Calu3 (cell line): ENCODE measurements at regions not wholly inside any gene's neighbourhood (a gene's known extent, or its start where the extent isn't known, plus 50 kb on each side); places are given as distances from the start of the nearest gene placed in this dataset.

Source experiments
- BruUV-seq: library from RNA; stranded (reverse); fragments of 400-500 nt; replicated peaks from 2 replicates; lab custom pipeline; 2021; lab: Mats Ljungman, UMichigan
- CTCF ChIA-PET: fragments of 300-600 bp; sonication (Branson Sonifier 250); formaldehyde crosslinking; loops from one replicate; lab custom pipeline; 2022; ENCODE audit warnings: antibody characterized with exemption; lab: Charles Lee
- DNase-seq: peaks from one replicate; pipeline ENCODE4 v3.0.0; 2022
- H3K27ac Mint-ChIP-seq: one replicate; pipeline ENCODE4 v1.8.0; 2022; ENCODE audit warnings: mixed read lengths; ENCODE audit not compliant: unreplicated experiment
- H3K27me3 Mint-ChIP-seq: one replicate; pipeline ENCODE4 v1.8.0; 2022; ENCODE audit warnings: mixed read lengths; ENCODE audit not compliant: unreplicated experiment
- H3K36me3 Mint-ChIP-seq: one replicate; pipeline ENCODE4 v1.8.0; 2022; ENCODE audit warnings: mild to moderate bottlenecking, moderate library complexity, mixed read lengths; ENCODE audit not compliant: insufficient read depth, unreplicated experiment
- H3K4me1 Mint-ChIP-seq: one replicate; pipeline ENCODE4 v1.8.0; 2022; ENCODE audit warnings: mild to moderate bottlenecking, low read depth, mixed read lengths; ENCODE audit not compliant: unreplicated experiment
- H3K4me3 Mint-ChIP-seq: one replicate; pipeline ENCODE4 v1.8.0; 2022; ENCODE audit warnings: mild to moderate bottlenecking, low read depth, moderate library complexity, mixed read lengths; ENCODE audit not compliant: unreplicated experiment
- H3K9me3 Mint-ChIP-seq: one replicate; pipeline ENCODE4 v1.8.0; 2022; ENCODE audit warnings: low read depth, mixed read lengths; ENCODE audit not compliant: unreplicated experiment
- CTCF ChIP-seq: fragments of 200-600 bp; IDR thresholded peaks from one replicate; pipeline ENCODE4 v1.8.0; 2022; ENCODE audit warnings: antibody characterized with exemption; ENCODE audit not compliant: unreplicated experiment
- intact Hi-C: fragments of 100-400 bp; cut with micrococcal nuclease; formaldehyde crosslinking; loops from one replicate; pipeline ENCODE4 v1.10.0; 2022; ENCODE audit not compliant: unreplicated experiment

- DNase-seq: no peak
- Mint-ChIP-seq H3K27ac (no peak overlapping the region), H3K4me1 (peaks cover 47% of the 10 kb centered on the region), H3K4me3 (no peak overlapping the region), H3K27me3 (no peaks in the 10 kb centered on the region), H3K36me3 (no peaks in the 10 kb centered on the region), H3K9me3 (no peaks in the 10 kb centered on the region)
- intact Hi-C loops: no loop called here
- TF ChIP-seq CTCF: no peak
- CTCF ChIA-PET: no interaction called here
- no TSS peak for BruUV-seq
Measured at GRCh38 chr3:66142079-66142478, 78.7 kb upstream of the SLC25A26 start.

- Mint-ChIP-seq H3K27ac (peak overlapping the region; percentile 66), H3K4me1 (peaks cover 47% of the 10 kb centered on the region), H3K4me3 (no peak overlapping the region), H3K9me3 (no peaks in the 10 kb centered on the region), H3K27me3 (no peaks in the 10 kb centered on the region), H3K36me3 (no peaks in the 10 kb centered on the region)
- CTCF ChIA-PET: interaction anchor here (0.6 to 1.3 kb wide), 4 partner anchors 16 to 1453 kb away, joined by 3 to 5 read pairs (median 4); partner anchors contain the start of gene ADAMTS9
- DNase-seq: peak; percentile 47
- BruUV-seq: no TSS peak
- no peak for TF ChIP-seq CTCF
- intact Hi-C loops: no loop called here
Measured at GRCh38 chr3:66140743-66141372, 79.9 kb upstream of the SLC25A26 start.

- DNase-seq: no peak
- Mint-ChIP-seq H3K36me3 (no peaks in the 10 kb centered on the region), H3K4me1 (peaks cover 46% of the 10 kb centered on the region), H3K4me3 (no peak overlapping the region), H3K27me3 (no peaks in the 10 kb centered on the region), H3K27ac (no peak overlapping the region), H3K9me3 (no peaks in the 10 kb centered on the region)
- intact Hi-C loops: no loop called here
- CTCF ChIA-PET: interaction anchor here (1.2 kb wide), 1 partner anchor 104 kb away, joined by 5 read pairs; no protein-coding TSS in a partner anchor
- no TSS peak for BruUV-seq
- TF ChIP-seq CTCF: no peak
Measured at GRCh38 chr3:66140106-66140505, 80.7 kb upstream of the SLC25A26 start.

GRCh38 chr3:66139415-66139814, 81.4 kb upstream of the SLC25A26 start:
- H3K36me3 Mint-ChIP-seq: no peaks in the 10 kb centered on the region
- CTCF ChIA-PET: interaction anchor here (0.7 kb wide), 1 partner anchor 104 kb away, joined by 3 read pairs; no protein-coding TSS in a partner anchor
- BruUV-seq: no TSS peak
- H3K27ac Mint-ChIP-seq: no peak overlapping the region
- no peaks in the 10 kb centered on the region for H3K9me3 Mint-ChIP-seq
- peaks cover 39% of the 10 kb centered on the region for H3K4me1 Mint-ChIP-seq
- no peak for TF ChIP-seq CTCF
- no peaks in the 10 kb centered on the region for H3K27me3 Mint-ChIP-seq
- H3K4me3 Mint-ChIP-seq: no peak overlapping the region
- intact Hi-C loops: loop anchor here (2.0 to 10.0 kb wide), 3 partner anchors 103 to 225 kb away; no protein-coding TSS in a partner anchor
- no peak for DNase-seq
